GM21619 (cell line): ENCODE measurements at regions not wholly inside any gene's neighbourhood (a gene's known extent, or its start where the extent isn't known, plus 50 kb on each side); places are given as distances from the start of the nearest gene placed in this dataset.

Experiments used
- ATAC-seq: cut with Tn5 transposase; IDR thresholded peaks from one replicate; pipeline ENCODE4 v1.9.1; 2021; ENCODE audit not compliant: unreplicated experiment

DNA sequence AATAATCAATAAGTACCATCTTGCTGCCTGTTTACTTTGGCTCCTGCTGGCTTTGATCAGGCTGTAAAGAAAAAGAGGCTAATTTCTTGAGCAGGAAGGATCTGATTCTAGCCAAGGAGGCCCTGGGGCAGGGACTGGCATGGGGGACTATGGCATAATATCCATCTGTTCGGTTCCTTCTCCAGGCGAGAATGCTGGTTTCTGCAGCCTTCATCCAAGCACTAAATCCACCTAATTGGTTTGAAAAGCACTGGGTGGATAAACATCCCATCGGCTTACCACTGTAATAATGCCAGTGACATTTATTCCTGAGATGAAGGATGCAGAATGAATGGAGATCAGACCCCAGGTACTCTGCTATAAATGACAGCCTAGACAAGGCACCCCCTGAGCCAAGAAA lies 180.0 kb upstream of the ASIC2 start:
- ATAC-seq, result no peak

DNA sequence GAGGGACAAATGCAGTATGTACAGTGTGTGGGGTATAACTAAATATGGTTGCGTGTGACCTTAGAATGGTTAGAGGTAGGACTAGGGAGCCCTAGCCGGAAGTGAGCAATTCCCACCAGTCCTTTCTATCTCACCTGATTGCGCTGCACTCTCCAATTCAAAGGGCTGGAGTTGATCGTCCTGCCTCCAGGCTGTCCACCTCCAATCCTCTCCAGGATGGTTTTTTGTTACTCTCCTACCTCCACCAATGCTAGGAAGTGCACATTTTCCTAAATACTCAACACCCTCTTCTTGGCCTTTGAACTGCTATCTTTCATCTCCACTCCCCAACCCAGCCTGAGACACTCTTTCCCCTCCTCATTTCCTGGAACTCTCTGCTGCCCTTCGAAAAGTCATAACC lies 181.7 kb upstream of the ASIC2 start:
- no peak for ATAC-seq

DNA sequence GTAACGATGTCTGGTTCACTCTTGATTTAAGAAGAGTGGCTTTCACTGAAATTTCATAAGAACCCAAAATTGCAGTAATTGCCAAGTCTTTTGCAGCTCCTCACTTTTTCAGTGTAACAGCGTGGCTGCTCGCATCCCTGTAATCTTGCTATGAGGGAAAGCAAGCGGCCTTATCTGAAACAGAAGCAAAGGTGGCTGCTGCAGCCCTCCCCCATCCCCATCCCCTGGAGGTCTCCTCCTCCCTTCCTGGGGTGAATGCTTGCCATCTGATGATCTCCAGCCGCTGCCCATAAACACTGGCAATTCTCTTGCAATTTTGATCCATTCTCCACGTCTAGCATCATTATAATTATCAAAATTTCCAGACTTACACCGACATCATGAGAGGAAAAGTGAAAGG lies 182.5 kb upstream of the ASIC2 start:
- ATAC-seq, result no peak

DNA sequence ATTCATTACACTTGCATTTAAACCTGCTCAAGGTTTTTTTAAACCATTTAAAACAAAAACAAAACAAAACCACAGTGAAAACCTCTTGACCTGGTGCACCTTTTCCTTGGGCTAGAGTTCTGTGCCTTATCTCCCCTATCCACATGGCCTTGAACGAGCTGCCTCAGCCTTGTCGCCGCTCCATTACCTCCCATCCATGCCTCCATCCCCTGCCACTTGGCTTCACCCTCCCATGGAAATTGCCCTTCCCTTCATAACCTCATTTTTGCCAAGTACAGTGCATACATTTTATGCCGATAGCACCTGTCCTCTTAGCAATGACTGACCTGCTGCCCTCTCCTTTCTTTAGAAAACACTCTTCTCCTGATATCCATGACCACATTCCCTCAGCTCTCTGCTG lies 188.6 kb upstream of the ASIC2 start:
- no peak for ATAC-seq

DNA sequence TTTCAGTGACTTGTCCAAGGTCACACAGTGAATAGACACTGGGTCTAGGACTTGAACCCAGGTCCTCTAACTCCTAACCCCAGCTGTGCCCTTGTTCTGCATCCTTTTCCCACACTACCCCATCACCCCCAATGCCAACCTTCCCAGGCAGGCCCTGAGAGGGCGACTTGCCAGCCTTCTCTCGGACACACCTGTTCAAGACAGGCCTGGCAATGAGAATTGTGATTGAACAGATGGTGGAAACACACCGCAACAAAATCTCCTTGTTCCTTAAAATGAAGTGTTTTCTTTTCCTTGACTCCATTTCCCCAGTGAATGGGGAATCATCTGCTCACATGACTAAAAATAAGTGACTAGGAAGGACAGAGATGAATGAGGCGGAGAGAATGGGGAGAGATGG lies 189.5 kb upstream of the ASIC2 start:
- ATAC-seq, result no peak

DNA sequence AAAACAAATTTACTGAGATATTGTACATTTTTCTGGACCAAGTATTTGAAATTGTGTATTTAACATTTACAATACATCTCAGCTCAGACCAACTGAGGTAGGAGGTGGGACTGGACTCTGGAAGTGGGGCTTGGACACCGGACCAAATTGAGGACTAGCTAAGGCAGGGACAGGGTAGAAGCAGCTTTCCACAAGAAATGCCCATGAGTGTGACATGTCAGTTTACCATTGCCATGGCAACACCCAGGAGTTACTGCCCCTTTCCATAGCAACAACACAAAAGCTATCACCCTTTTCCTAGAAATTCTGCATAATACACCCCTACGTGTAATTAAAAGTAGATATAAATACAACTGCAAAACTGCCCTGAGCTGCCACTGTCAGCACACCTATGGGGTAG lies 191.5 kb upstream of the ASIC2 start:
- no peak for ATAC-seq

DNA sequence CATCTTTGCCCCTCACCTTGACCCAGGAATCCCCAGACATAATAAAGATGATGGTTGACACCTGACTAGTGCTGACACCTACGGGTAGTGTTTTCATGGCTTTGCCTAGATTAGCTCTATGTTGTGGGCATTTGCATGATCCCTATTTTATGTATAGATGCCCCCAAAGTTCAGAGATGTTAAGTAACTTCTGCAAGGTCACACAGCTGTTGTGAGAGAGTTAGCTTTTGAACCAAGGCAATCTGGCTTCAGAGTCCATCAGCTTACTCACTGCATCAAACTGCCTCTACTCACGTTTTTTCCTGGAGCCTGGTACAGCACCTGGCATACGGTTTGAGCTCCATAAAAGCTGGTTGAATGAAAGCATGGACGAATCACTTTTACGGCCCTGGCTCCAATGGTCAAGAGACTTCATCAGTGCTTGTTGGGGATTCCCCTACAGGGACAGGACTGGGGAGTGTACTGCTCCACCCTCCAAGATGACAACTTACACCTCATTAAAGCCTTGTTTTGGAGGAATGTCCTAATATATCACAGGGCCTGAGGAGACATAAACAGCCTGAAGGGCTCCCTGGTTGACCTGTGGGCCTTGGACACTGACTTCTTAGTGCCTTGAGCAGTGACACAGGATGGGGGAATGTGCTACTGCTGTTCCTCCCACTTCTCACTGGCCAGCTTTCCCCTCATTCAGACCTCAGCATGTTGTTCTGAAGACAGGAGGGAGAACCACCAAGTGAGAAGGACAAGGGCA lies 193.2 kb upstream of the ASIC2 start:
- no peak for ATAC-seq

DNA sequence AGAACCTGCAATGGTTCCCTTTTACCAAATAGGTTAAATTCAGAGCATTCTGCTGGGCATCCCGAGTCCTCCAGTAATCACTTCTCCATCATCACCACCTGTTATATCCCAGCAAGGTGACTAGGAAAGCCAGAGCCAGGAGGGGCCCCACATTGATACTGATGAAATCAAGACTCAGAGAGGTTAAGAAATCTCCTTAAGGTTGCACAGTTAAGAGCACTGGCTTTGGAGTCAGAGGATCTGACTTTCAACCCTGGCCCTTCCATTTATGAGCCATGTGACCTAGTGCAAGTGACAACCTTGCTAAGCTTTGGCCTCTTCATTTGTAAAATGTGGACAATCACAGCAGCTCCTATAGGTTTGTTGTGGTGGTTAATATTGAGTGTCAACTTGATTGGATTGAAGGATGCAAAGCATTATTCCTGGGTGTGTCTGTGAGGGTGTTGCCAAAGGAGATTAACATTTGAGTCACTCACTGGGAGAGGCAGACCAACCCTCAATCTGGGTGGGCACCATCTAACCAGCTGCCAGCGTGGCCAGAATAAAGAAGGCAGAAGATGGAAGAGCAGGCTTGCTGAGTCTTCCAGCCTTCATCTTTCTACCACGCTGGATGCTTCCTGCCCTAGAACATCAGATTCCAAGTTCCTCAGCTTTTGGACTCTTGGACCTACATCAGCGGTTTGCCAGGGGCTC lies 194.2 kb upstream of the ASIC2 start:
- no peak for ATAC-seq

DNA sequence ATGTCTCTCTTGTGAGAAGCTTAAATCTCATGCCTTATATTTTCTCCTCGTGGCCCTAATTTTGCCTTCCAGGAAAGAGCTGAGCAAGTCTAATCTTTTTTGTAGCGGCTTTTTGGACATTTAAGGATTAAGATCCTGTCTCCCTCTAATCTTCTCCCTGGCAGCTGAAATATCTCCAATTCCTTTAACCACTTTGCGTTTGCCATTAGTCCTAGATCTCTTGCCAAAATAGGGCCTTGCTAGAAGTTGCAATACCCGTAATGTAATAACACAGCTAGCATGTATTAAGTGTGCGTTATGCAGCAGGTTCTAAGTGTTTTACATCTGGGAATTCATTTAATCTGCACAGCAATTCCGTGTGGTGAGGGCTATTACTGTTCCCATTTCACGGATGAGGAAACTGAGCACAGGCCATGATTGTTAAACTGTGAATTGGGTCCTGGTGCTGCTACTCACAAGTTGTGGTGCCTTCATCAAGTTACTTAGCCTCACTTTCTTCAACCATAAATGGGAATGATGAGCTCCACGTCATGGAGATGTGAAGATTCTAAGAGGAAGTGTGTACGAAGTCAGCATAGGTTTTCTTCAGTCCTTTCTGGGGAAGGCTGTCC lies 198.9 kb upstream of the ASIC2 start:
- no peak for ATAC-seq

DNA sequence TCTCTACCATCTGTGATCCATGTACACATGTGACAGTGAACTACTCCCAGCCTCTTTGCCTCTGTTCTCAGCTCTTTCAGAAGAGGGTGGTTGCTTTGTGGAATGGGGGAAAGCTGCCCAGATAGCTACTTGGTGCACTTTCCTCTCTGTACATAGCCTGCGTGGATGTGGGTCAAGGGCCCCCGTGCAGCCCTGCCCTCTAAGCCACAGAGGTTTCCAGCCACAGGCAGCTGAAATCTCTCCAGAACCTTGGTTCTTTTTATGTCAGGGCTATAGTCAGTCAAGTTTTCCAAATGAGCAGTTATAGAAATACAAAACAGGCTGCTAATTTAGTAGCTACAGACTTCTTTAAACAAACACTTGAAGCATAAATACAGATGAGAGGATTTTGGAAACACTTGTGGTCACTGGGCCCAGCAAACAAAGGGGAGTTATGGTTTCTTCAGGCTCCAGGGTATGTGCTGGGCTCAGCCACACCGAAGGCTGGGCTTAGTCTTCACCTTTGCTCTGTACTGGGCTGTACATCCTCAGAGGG lies 199.7 kb upstream of the ASIC2 start:
- ATAC-seq, result no peak

DNA sequence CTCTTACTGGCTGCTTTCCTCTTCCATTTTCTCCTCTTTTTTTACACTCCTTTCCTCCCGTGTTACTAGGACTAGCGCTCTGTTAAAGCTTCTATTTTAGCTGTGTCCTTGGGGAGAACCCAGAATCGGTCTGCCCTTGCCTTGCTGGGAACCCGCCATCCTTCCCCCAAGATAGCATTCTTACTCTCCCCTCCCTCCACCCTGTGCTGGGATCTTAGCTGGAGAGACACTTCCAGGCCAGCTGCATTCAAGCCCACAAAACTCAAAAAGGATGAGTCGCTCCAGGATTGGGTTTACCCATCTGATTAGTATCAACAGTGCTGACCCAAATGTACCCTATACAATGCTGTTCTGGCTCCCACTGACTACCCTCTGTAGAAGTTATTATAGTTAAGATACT lies 200.5 kb upstream of the ASIC2 start:
- no peak for ATAC-seq

DNA sequence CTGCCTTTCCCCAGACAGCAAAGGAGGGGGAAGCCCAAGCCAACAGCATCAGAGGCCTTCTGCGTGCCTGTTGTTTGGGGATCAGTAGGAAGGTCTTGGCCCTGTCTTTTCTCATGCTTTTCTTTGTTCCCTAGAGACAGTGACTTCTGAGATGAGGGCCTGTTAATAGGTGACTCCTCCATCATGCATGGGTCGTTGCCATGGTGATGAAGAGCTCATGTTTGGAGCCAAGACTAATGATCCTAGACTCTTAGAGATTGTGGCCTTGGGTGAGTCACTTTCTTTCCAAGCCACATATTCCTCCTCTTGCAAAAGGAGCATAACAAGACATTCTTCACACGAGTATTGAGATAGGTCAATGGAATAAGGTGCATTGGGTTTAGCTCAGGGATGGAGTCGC lies 201.1 kb upstream of the ASIC2 start:
- ATAC-seq, result no peak

DNA sequence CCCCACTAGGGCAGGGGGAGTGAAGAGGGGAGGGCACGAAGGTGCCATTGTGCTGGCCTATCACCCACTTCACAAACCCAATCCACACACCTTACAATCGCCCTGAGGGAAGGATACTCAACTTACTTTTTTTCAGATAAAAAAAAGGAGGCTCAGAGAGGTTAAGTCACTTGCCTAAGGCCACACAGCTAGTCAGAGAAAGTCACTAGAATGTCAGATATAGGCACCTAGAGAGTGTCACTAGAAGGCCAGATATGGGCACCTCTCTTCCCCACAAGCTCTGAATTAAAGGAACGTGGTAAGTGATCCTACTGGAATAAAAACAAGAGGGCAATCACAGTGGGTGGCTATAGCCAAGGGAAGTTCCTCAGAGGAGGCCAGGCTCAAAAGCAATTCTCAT lies 204.5 kb upstream of the ASIC2 start:
- no peak for ATAC-seq

DNA sequence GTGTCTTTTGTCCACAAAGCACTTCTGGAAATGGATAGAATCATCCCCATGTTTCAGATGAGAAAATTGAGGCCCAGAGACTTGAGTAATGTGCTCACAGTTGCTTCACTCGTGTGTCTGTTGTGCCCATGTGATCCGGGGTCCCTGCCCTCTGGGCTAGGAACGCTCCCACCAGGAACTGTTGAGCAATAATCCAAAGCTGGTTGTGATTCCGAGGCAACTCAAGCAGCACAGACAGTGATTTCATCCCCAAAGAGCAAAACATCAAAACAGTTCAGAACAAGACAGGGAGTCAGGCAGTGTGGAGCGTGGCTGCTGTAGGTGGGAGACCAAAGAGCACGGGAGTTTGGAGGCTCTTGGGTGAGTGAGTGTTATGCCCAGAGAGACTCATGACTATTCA lies 205.0 kb upstream of the ASIC2 start:
- ATAC-seq, result no peak

DNA sequence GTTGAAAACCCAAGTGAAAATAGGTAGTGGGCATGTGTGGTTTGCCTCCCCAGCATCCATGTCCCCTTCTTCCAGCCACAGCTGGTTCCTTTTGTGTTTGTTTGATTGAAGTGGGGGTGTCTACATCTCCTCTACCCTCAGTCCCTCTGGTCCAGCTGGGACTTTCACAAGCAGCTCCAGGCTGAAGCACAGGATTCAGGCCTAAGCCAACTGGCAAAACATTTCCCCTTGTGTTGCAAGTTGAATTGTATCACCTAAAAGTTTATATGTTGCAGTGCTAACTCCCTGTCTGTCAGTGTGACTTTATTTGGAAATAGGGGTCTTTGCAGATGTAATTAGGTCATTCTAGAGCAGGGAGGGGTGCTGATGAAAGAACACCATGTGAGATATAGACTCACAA lies 205.9 kb upstream of the ASIC2 start:
- ATAC-seq, result no peak

DNA sequence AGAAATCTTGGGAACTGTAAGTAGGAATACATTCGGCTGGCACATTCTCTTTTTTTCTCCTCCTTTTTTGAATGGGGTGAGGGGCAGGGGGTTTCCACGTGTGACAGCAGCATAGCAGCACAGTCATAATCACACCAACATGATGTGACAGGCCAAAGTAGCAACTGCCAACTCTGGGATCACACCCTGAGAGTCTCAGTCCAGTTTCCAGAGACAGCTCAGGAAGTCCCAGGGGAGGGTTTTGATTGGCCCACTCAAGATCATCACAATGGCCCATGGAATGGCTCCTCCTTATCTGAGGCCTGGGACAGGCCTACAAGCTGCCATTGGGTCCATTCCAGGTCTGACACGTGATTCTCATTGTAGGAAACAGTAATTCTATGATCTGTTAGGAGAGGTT lies 207.1 kb upstream of the ASIC2 start:
- no peak for ATAC-seq

DNA sequence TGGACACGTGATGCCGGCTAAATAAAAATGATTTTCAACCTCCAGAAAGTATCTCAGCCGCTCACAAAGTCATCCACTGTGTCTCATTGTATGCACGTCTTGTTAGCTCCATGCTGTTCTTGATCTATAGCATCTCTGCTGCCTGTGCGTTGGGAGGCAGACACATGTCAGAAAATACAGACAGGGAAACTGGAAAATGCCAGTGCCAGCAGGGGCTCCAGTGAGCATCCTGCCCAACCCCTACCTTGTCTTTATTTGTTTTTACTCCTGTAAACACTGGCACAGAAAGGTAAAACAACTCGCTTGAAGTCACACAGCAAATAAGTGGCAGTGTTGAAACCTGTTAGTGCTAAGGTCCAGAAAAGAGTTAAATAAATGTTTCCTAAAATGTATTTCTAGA lies 208.1 kb upstream of the ASIC2 start:
- ATAC-seq, result no peak

DNA sequence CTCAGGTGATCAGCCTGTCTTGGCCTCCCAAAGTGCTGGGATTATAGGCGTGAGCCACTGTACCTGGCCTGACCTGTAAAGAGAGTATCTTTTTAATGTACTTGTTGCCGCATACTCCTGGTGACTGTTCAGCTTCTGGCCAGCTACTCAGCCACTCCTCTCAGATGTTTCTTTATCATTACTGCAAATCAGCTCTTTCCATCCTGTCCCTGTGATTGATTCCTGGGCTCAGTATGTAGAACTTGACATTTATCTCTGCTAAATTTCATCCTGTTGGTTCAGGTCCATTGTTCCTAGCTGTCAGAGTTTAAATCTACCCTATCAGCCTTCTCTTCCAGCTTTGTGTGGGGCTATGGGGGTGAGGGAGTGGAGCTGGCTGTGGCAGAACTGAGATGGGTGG lies 211.5 kb upstream of the ASIC2 start:
- no peak for ATAC-seq

DNA sequence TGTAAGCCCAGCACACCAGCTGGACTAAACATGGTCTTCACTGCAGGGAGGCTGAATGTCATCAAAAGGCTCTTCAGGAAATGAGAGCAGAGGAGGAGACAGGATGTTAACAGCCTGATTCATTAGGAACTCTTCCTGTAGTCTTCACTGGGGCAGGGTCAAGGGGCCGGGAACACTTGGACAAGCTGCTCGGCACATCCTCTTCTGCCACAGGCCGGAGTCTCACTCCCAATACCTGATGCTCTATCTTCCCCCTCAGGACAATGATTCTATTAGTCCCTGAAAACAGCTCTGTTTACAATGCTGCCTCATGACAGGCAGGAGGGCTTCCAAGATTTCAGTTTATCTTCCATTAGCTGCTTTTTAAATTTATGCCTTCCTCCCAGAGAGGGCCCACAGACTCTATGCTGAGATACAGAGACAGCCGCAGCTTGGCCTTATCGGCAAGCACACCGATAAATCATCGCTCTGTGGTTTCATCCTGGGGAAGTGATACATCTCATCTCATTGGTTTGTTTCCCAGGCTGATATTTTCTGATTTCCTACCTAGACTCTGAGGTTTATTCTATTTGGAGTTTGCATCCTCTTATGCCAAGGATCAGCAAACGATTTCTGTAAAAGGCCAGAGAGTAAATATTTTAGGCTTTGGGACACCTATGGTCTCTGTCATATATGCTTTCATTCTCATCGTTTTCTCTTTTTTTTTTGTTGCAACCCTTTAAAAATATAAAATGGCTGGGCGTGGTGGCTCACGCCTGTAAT lies 214.0 kb upstream of the ASIC2 start:
- ATAC-seq, result no peak

DNA sequence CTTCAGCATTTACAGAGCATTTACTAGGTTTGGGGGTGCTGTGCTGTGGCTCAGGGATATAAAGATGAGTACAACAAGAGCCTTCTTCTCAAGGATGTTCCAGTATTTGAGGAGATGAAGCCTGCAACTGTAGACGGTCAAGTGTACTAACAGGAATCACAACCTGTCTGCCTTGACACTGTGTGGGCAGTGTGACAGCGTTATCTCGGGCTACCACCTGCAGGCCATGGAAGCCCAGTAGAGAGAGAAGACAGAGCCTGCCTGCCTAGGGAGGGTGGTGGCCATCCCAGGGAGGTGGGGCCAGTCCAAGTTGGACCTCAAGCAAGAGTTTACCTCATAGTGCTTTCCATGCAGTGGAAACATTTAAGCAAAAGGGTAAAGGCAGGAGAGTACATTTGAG lies 215.1 kb upstream of the ASIC2 start:
- ATAC-seq, result no peak

DNA sequence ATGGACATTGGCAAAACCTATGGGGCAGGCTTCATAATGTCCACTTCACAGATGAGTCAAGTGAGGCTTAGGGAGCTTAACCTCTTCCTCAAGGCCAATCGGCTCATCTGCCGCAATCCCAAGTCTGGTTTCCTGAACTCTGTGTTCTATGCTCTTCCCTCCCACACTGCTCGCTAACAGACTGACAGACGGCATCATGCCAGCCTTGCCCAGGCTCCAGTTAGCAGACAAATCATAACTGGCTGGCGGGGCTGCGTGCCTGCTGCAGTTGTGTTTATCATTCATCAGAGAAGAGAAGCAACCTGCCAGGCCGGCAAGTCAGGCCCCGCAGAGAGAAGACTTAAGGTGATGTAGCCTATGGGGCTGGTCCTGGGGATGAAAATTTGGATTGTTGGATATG lies 216.2 kb upstream of the ASIC2 start:
- ATAC-seq, result no peak

DNA sequence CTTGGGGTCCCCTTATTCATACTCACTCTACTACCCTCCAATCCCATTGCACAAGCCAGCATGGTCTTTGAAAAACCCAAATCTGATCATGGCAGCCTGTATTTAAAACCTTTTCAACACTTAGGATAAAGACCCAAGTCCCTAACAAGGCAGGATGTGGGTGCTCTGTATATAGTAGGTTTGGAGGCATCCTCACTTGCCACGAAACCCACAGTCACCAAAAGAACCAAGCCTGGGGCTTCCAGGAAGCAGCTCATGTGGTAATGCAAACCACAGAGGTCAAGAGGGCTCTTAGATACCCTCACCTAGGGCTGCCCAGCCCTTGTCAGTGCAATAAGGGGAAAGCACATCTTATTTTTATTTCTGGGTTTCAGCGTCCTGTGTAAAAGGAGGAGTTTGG lies 218.6 kb upstream of the ASIC2 start:
- ATAC-seq, result no peak
